ENCODE measurements at regions not wholly inside any gene's neighbourhood (a gene's known extent, or its start where the extent isn't known, plus 50 kb on each side); places are given as distances from the start of the nearest gene placed in this dataset.

DNA sequence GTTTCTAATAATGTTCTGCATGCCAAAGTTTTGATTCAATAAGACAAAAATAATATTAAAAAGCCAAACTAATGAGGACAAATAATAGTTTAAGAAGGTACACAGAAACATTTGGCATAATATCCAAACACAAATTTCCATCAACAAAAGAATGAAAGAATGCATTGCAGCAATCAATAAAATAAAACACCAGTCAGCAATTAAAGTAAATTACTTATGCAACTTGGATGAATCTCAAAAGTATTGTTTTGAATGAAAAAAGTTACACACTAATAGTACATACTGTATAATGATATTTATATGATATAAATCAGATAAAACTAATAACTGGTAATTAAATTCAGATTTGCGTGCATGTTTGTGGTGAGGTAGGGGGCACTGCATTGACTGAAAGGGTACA lies 285.5 kb upstream of the PCDH10 start:
- TF ChIP-seq EP300 (IDR thresholded peaks at IDR 0.05), result no peak
- no peak for TF ChIP-seq POLR2AphosphoS5 (IDR thresholded peaks at IDR 0.05)
- TF ChIP-seq, protein P1, sequence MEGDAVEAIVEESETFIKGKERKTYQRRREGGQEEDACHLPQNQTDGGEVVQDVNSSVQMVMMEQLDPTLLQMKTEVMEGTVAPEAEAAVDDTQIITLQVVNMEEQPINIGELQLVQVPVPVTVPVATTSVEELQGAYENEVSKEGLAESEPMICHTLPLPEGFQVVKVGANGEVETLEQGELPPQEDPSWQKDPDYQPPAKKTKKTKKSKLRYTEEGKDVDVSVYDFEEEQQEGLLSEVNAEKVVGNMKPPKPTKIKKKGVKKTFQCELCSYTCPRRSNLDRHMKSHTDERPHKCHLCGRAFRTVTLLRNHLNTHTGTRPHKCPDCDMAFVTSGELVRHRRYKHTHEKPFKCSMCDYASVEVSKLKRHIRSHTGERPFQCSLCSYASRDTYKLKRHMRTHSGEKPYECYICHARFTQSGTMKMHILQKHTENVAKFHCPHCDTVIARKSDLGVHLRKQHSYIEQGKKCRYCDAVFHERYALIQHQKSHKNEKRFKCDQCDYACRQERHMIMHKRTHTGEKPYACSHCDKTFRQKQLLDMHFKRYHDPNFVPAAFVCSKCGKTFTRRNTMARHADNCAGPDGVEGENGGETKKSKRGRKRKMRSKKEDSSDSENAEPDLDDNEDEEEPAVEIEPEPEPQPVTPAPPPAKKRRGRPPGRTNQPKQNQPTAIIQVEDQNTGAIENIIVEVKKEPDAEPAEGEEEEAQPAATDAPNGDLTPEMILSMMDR (IDR thresholded peaks at IDR 0.05), result no peak
- no peak for TF ChIP-seq POLR2A (IDR thresholded peaks at IDR 0.05)
- H3K27me3 ChIP-seq, result no peaks in the 10 kb centered on the region
- no peak overlapping the region for H3K4me3 ChIP-seq
- no peaks in the 10 kb centered on the region for H3K9me3 ChIP-seq
- H3K36me3 ChIP-seq, result no peaks in the 10 kb centered on the region
- 88% methylated on average over 1 of the region's 1 CpG for WGBS
- H3K27ac ChIP-seq, result no peak overlapping the region
- H3K4me1 ChIP-seq, result no peaks in the 10 kb centered on the region
- no peak for DNase-seq (ENCODE audit: low spot score in 2 of 2)

DNA sequence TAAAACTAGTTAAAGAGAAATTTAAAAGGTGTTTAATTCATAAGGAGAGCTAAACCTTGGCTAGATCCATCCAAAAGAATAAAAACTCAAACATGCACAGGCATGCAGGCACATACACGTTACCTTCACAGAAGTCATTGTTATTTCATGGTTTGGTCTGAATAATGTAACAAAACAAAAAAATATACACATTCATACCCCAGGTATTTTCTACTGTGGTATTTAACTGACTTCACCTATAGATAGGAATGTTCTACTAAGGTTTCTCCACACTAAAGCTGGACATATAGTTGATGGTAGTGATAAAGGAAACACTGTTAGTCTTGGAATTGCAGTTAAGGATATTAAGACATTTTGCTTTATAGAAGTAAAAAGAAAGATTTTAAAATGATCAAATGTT lies 283.6 kb upstream of the PCDH10 start:
- no peaks in the 10 kb centered on the region for H3K4me1 ChIP-seq
- no peaks in the 10 kb centered on the region for H3K27me3 ChIP-seq
- H3K36me3 ChIP-seq, result no peaks in the 10 kb centered on the region
- H3K9me3 ChIP-seq, result no peaks in the 10 kb centered on the region
- 53% methylated on average over 1 of the region's 1 CpG for WGBS
- TF ChIP-seq POLR2A (IDR thresholded peaks at IDR 0.05), result no peak
- no peak for TF ChIP-seq EP300 (IDR thresholded peaks at IDR 0.05)
- TF ChIP-seq, protein P1 (IDR thresholded peaks at IDR 0.05), result no peak
- TF ChIP-seq POLR2AphosphoS5 (IDR thresholded peaks at IDR 0.05), result no peak
- no peak overlapping the region for H3K4me3 ChIP-seq
- no peak overlapping the region for H3K27ac ChIP-seq
- DNase-seq (ENCODE audit: low spot score in 2 of 2), result no peak

DNA sequence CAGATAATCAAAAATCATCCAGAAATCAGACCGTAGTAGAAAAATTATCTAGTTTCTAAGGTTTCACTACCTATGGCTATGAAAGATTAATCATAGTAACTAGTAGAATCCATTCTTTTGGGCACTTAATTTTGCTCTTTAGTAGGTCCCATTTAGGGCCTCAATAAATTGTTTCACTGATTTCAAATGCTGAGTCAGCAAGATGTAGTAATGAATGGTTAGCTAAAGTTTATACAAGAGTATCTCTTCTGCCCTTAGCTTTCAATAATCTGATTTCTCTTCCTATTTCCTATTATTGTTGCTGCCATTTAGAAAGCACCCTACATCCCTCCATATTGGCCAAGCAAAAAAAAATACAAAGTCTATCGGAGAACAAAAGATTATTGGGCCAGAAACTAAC lies 283.2 kb upstream of the PCDH10 start:
- no peak overlapping the region for H3K4me3 ChIP-seq
- H3K36me3 ChIP-seq, result no peaks in the 10 kb centered on the region
- TF ChIP-seq POLR2AphosphoS5 (IDR thresholded peaks at IDR 0.05) (no peak), POLR2A (IDR thresholded peaks at IDR 0.05) (no peak), EP300 (IDR thresholded peaks at IDR 0.05) (no peak)
- TF ChIP-seq, protein P1 (IDR thresholded peaks at IDR 0.05), result no peak
- no peaks in the 10 kb centered on the region for H3K4me1 ChIP-seq
- no peaks in the 10 kb centered on the region for H3K27me3 ChIP-seq
- H3K27ac ChIP-seq, result no peak overlapping the region
- DNase-seq (ENCODE audit: low spot score in 2 of 2), result no peak
- WGBS, result 94% methylated on average over 2 of the region's 2 CpGs
- H3K9me3 ChIP-seq, result no peaks in the 10 kb centered on the region

DNA sequence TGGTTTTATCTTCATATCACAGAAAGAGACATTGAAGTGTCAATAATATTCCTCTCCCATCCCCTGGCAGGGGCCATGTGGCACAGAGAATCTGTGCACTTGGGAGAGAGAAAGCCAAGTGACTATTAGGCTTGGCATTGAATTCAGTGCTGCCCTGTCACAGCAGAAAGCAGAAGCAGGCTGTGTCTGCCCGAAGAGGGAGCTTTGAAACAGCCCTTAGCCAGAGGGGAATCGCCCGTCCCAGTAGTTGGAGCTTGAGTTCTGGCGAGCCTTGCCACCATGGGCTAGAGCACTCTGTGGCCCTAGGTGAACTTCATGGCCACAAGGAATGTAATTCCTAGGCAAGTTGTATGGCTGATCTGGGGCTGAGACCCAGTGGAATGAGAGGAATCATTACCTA lies 282.5 kb upstream of the PCDH10 start:
- no peaks in the 10 kb centered on the region for H3K27me3 ChIP-seq
- H3K27ac ChIP-seq, result no peak overlapping the region
- no peak for DNase-seq (ENCODE audit: low spot score in 2 of 2)
- no peak overlapping the region for H3K4me3 ChIP-seq
- H3K36me3 ChIP-seq, result no peaks in the 10 kb centered on the region
- WGBS, result 83% methylated on average over 4 of the region's 4 CpGs
- no peaks in the 10 kb centered on the region for H3K4me1 ChIP-seq
- no peaks in the 10 kb centered on the region for H3K9me3 ChIP-seq
- no peak for TF ChIP-seq POLR2AphosphoS5 (IDR thresholded peaks at IDR 0.05)
- TF ChIP-seq, protein P1 (IDR thresholded peaks at IDR 0.05), result no peak
- no peak for TF ChIP-seq EP300 (IDR thresholded peaks at IDR 0.05)
- TF ChIP-seq POLR2A (IDR thresholded peaks at IDR 0.05), result no peak

DNA sequence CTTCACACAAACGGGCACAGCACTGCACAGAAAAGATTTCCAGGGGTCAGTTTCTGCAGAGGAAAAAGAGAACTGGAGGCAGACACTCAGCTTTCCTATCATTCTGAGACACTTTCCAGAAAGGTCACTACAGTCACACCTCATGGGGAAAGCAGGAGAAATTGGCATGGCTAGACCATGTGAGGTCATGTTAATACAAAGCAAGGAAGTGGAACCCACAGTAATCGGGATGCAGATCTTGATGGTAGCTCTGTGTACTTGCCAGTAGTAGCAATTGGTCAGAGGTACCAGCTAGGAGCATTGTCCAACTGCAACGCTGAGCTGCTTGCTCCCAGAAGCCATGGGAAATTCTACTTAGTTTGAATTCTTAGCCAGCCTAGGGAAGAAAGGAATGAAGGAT lies 255.3 kb upstream of the PCDH10 start:
- Histone ChIP-seq H3K27me3 (no peaks in the 10 kb centered on the region), H3K36me3 (no peaks in the 10 kb centered on the region), H3K4me1 (no peaks in the 10 kb centered on the region), H3K27ac (no peak overlapping the region), H3K4me3 (no peak overlapping the region), H3K9me3 (no peaks in the 10 kb centered on the region)
- no peak for TF ChIP-seq POLR2AphosphoS5 (IDR thresholded peaks at IDR 0.05)
- TF ChIP-seq, protein P1 (IDR thresholded peaks at IDR 0.05), result no peak
- no peak for TF ChIP-seq EP300 (IDR thresholded peaks at IDR 0.05)
- TF ChIP-seq POLR2A (IDR thresholded peaks at IDR 0.05), result no peak
- DNase-seq (ENCODE audit: low spot score in 2 of 2), result no peak
- WGBS, result 74% methylated on average over 3 of the region's 3 CpGs
